AG09319 (cell line): ENCODE measurements at regions not wholly inside any gene's neighbourhood (a gene's known extent, or its start where the extent isn't known, plus 50 kb on each side); places are given as distances from the start of the nearest gene placed in this dataset.

Experiments used
- DNase-seq: peaks from one replicate; pipeline ENCODE4 v3.0.0-alpha.2; 2010; ENCODE audit warnings: low read depth; ENCODE audit errors: extremely low read depth
- TF ChIP-seq, protein P1 (sequence below): IDR thresholded peaks from 2 replicates; pipeline ENCODE4 v1.5.1; 2011; ENCODE audit warnings: low read depth, mild to moderate bottlenecking, inconsistent platforms, low read length, moderate library complexity

DNA sequence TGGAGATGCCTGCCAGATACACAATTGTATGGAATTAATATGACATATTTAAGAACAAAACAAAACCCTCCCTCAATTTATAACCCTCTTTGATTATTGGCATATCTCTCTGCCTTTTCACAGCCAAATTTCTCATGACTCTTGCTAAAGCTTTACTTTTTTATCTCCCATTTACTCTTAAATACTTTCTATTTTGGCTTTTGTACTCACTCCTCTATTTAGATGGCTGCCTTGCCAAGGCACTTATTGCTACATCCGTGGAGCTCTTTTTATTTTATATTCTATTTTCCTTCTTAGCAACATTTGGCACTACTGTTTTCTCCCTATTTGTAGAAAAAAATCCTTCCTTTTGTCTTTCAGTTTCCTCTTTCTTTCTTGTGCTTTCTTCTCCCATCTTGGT is 466.4 kb upstream of the CWC22 start:
- TF ChIP-seq, protein P1, sequence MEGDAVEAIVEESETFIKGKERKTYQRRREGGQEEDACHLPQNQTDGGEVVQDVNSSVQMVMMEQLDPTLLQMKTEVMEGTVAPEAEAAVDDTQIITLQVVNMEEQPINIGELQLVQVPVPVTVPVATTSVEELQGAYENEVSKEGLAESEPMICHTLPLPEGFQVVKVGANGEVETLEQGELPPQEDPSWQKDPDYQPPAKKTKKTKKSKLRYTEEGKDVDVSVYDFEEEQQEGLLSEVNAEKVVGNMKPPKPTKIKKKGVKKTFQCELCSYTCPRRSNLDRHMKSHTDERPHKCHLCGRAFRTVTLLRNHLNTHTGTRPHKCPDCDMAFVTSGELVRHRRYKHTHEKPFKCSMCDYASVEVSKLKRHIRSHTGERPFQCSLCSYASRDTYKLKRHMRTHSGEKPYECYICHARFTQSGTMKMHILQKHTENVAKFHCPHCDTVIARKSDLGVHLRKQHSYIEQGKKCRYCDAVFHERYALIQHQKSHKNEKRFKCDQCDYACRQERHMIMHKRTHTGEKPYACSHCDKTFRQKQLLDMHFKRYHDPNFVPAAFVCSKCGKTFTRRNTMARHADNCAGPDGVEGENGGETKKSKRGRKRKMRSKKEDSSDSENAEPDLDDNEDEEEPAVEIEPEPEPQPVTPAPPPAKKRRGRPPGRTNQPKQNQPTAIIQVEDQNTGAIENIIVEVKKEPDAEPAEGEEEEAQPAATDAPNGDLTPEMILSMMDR, result no peak
- no peak for DNase-seq

GRCh38 chr2:180472133-180472532 is 465.0 kb upstream of the CWC22 start:
- TF ChIP-seq, protein P1, result no peak
- peak; percentile 31 for DNase-seq

GRCh38 chr2:180463608-180464007 is 456.5 kb upstream of the CWC22 start:
- TF ChIP-seq, protein P1, result no peak
- no peak for DNase-seq

GRCh38 chr2:180461761-180462160 is 454.7 kb upstream of the CWC22 start:
- no peak for DNase-seq
- TF ChIP-seq, protein P1, result no peak

DNA sequence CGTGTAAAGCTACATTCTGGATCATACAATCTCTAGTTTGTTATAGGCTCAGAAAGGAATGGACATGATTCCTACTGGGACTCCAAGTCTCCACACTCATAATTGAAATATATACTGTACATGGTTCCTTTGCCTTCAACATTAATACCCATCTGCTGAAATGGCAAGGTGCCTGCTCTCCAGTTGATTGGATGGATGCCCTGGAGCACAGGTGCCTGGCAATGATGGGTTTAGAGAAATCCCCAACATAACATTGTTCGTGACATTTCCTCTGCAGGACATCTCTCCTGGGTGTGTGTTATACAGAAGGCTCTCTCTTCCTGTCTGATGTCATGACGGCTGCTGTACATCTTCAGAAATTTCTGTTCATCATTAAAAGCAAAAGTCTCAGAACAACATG is 449.7 kb upstream of the CWC22 start:
- TF ChIP-seq, protein P1, result no peak
- DNase-seq, result no peak

- no peak for DNase-seq
- TF ChIP-seq, protein P1, result no peak
These were observed 443.7 kb upstream of the CWC22 start for GRCh38 chr2:180450841-180451240.

- DNase-seq, result no peak
- TF ChIP-seq, protein P1, result no peak
These were observed 442.2 kb upstream of the CWC22 start for GRCh38 chr2:180449171-180449915.
